ENCODE measurements at regions not wholly inside any gene's neighbourhood (a gene's known extent, or its start where the extent isn't known, plus 50 kb on each side); places are given as distances from the start of the nearest gene placed in this dataset.
"Not testable (repeated sequence)": the region's sequence is repeated elsewhere in the genome, so short reads cannot be mapped to it uniquely, and the experiment has no call there.

DNA sequence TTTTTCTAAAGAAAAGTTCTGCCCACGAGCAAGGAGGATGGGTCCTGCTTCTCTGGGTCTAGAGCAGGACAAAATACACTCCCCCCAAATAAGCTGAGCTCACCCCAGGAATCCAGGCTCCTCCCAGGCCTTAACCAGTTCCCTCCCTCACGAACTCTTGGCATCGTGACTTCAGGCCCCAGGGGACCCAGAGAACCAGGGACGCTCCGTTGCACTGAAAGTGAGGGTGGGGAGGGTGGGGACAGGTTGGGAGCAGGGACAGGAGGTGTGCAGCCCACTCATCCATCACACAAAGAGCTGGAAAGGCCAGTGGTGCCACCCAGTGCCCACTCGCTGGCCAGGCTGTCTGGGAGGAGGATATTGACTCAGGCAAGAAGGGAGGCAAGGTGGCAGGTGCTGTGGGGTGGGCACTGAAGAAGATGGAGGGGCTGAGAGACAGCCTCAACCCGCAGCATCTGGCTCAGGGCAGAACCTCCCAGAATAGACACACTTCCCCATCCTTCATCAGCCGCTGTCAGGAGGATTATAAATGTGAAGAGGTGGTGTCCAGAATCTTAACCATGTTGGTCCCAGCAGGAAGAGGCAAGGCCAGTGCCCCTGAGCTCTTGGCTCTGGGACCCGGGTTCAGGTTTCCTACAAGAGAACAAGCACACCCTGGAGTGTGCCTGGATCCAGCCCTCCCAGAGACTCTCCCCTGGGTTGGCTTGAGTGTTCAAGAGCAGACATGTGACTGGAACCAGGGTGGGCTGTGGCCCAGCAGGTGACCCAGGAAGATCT lies 67.9 kb upstream of the RPL38 start:
- DNase-seq (ENCODE audit: low read depth in 3 of 3) = no peak

DNA sequence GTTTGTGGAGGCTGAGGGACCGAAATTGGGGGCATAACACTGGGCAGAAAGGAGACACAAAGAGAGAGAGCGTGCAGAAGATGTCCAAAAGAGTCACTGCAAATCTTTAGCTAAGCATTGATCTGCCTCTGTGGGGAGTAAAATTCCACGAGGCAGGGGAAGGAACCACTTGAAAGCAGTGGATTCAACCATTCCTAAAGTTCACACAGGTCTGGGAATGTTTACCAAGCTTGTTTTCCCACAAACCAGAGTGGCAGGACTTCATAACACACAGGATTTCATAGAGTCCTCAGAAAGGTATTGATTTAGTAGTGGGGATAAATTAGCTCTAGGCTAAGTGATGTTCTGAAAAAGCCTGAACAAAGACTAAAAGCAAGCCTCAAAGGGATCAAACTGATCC lies 66.1 kb upstream of the RPL38 start:
- DNase-seq (ENCODE audit: low read depth in 3 of 3) = no peak

DNA sequence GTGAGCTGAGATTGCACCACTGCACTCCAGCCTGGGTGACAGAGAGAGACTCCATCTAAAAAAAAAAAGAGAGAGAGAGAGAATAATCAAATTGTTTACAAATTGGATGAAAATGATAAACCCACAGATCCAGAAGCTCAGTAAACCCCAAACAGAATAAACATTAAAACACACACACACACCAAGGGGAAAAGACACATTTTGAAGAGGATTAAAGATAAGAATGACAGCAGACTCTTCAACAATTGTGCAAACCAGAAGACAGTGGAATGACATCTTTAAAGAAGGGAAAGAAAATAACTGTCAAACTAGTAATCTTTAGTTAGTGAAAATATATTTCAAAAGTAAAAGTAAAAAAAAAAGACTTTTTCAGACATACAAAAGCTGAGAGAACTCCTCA lies 64.4 kb upstream of the RPL38 start:
- DNase-seq (ENCODE audit: low read depth in 3 of 3) = no peak

DNA sequence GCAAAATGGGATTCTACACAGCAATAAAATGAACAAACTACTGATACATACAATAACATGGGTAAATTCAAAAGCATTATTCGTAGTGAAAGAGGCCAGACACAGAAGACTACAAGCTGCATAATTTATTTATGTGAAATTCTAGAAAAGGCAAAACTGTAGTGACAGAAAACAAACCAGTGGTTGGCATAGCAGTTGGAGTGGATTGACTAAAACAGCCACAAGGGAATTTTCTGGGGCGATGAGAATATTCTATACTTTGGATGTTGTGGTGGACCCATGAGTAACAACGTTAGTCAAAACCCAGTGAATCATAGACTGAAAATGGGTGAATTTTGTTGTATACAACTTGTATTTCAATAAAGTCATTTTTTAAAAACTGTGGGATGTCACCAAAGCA lies 63.2 kb upstream of the RPL38 start:
- no peak for DNase-seq (ENCODE audit: low read depth in 3 of 3)

DNA sequence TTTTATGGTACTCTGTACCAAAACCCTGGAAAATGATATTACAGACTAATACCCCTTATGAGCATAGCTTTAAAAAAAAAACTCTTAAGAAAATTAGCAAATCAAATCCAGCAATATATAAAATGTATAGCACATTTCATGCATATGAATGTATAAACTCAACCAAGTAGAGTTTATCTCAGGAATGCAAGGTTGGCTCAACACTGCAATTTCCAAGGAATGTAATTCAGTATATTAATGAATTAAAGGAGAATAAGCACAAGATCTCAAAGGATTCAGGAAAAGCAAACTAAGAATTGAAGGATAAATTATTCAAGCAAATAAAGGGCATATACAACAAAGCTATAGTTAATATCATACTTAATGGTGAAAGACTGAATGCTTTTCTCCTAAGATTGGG lies 61.9 kb upstream of the RPL38 start:
- no peak for DNase-seq (ENCODE audit: low read depth in 3 of 3)

DNA sequence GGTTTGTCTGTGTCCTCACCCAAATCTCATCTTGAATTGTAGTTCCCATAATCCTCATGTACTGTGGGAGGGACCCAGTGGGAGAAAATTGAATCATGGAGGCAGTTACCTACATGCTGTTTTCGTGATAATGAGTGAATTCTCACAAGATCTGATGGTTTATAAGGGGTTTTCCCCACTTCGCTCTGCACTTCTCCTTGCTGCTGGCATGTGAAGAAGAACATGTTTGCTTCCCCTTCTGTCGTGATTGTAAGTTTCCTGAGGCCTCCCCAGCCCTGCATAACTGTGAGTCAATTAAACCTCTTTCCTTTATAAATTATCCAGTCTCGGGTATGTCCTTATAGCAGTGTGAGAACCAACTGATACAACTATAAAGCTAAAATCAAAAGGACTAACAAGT lies 60.2 kb upstream of the RPL38 start:
- not testable (repeated sequence) for DNase-seq (ENCODE audit: low read depth in 3 of 3)

DNA sequence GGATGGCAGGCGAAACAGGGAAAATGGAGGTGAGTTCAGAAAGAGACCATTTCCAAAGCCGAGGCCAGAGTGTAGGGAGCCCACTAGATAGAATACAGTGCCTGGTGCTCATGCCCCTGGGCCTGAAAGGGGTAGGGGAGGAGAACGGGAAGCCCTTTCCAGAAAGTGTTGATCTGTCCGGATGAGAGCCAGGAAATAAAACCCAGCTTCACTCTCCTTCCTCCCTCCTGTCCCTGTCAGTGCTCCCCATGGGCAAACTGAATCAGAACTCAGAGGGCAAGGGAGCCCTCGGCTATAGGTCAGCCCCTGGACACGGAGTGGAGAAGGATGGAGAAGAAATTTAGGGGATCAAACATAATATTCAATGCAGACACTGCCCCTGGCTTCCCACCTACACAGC lies 57.7 kb upstream of the RPL38 start:
- DNase-seq (ENCODE audit: low read depth in 3 of 3) = no peak

DNA sequence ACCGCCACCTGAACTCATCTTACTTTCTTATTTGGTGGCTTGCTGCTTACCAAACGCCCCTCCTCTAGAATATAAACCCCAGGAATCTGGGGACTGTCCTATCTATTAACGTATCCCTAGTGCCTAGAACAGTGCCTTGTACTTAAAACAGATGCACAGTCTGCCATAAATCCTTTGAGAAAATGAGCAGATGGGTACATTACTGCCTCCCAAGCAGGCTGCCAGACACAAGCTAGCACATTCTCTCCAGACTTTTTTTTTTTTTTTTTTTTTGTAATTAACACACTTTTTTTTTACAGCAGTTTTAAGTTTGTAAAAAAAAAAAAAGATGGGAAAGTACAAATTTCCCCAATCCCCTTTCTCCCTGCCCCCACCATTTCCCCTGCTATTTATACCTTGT lies 57.3 kb upstream of the RPL38 start:
- DNase-seq (ENCODE audit: low read depth in 3 of 3) = no peak

DNA sequence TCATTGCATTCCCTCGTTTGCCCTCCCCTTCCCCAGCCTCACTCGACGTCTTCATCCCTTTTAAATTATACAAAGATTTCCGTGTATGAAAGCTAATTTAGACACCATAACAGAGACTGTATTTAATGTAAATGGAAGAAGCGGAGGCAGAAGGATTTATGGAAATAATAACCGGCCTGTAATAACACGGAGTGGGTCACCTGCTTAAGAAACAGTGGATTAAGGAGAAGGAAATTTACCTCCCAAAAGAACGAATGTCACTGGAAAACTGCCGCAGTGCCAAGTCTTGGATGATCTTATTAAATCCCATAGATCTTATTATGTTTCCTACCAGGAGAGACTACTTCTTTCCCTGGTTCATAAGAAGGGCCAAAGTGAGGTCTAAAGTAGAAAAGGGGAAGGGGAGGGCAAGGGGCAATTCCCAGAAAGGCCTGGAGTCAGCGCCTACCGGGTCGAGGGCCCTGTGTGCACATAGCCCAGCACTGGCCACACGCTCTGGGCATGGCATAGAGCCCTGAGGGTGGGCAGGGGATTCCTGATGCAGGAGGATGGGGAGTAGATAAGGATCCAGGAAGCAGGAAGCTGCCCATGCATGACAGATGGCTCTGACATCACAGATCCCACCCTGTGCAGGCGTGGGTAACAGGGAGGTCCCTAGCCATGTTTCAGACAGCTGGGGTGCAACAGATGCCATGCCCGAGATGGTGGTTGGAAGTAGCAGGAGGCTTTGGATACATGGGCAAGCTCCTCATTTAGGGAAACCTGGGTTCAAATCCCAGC lies 56.2 kb upstream of the RPL38 start:
- no peak for DNase-seq (ENCODE audit: low read depth in 3 of 3)

DNA sequence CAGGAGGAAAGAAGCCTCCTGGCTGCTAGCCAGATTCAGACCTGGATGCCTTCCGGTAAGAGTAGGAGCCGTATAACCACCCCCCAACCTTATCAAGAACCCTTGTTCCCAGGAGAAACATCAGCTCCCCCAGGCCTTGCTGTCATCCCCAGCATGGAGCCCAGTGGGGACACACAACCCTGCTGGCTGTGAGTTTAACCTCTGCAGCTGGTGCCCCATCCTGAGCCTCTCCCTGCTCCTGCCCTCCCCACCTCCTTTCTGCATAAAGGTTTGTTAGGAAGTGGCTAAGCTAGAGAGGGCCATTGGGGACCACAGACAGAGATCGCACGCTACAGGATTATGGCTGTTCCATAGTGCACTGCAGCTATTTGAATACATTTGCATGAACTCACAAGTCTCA lies 55.5 kb upstream of the RPL38 start:
- no peak for DNase-seq (ENCODE audit: low read depth in 3 of 3)

DNA sequence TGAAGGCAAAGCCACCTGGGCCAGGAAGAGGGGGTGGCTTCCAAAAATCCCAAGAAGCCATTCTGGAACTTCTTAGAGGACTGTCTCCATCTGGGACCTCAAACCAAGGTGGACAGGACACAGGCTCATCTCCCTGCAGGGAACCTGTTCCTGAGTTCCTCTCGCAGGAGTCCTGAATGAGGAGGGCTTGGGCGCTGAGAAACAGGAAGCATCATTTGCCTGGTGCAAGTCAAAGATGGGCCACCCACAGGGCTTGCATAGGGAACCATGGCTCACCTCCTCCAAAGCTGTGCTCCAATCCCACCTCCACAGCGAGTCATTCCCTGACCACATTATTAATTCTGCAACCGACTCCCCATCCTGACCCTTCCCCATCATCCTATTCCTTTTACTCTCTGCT lies 55.0 kb upstream of the RPL38 start:
- no peak for DNase-seq (ENCODE audit: low read depth in 3 of 3)

DNA sequence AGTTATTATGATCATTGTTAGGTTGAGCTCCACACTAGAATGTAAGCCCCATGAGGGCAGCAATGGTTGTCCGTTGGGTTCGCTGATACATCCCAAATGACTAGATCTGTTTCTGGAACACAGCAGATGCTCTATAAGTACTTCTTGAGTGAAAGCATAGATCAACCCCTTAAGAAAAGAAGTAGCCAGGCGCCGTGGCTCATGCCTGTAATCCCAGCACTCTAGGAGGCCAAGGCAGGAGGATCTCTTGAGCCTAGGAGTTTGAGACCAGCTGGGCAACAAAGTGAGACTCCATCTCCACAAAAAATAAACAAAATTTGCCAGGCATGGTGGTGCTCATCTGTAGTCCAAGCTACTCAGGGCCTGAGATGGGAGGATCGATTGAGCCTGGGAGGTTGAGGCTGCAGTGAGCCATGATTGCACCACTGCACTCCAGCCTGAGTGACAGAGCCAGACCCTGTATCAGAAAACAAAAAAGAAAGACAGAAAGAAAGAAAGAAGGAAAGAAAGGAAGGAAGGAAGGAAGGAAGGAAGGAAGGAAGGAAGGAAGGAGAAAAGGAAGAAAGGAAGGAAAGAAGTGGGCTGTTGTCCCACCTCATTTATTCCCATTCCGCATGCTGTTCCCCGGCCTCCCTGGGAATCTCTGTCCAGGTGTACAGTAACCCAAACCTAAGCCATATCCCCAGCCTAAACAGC lies 54.4 kb upstream of the RPL38 start:
- DNase-seq (ENCODE audit: low read depth in 3 of 3) = no peak

DNA sequence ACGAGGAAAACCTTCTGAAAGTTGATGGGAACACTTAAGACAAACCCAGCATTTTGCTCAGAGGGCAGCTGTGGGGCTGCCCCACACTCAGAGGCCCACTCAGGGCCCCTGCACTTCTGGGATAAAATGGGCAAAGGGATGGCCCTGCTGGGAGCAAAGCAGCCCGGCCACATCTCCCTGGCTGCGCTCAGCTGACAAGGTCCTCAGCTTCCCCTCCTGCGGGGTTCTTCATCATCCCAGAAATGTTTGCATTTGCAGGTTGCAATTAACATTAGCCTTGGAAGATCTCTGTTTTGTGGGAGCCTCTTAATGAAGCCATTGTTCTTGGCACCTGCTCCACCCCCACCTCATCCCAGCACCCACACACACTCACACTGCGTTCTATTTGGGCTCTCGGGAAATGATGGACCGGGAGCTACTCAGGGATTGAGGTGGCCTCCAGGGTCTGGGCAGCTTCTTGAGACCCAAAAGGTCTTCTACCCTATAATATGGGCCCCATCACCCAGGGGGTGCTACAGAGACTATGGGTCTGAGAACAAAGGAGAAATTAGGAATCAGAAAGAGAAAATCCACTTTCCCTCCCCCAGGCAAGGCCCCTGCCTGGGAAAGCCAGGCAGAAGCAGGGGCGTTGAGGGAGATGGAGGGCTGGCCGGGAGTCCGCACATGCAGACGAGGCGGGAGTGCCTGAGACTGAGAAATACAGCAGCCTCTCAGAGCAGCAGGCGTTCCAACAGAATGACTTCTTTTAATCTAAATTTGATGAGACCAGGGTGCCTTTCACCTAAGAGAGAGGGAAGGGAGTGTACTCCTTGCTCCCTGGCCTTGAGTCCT lies 53.7 kb upstream of the RPL38 start:
- DNase-seq (ENCODE audit: low read depth in 3 of 3) = no peak

DNA sequence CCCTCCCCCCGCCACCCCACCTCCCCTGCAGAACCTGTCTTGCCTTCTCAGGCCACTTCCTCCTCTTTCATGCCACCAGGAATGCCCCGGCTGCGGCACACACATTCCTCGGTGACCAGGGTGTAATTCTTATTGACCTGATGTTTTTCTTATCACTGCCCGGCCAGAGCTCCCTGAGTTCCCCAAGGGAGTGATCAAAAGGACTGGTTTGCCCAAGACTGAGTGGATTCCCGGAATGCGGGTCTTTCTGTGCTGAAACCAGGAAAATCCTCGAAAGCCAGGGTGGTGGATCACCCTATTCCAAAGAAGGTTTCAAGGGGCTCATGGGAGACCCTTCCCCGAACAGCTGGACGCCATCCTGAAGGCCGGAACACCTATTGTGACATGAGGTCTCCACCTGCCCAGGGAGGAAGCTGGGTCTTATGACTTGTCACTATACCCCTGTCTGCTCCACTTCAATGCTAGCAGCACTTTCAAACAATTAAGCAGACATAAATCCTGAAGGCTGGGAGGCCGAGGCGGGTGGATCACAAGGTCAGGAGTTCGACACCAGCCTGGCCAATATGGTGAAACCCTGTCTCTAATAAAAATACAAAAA lies 53.0 kb upstream of the RPL38 start:
- no peak for DNase-seq (ENCODE audit: low read depth in 3 of 3)

DNA sequence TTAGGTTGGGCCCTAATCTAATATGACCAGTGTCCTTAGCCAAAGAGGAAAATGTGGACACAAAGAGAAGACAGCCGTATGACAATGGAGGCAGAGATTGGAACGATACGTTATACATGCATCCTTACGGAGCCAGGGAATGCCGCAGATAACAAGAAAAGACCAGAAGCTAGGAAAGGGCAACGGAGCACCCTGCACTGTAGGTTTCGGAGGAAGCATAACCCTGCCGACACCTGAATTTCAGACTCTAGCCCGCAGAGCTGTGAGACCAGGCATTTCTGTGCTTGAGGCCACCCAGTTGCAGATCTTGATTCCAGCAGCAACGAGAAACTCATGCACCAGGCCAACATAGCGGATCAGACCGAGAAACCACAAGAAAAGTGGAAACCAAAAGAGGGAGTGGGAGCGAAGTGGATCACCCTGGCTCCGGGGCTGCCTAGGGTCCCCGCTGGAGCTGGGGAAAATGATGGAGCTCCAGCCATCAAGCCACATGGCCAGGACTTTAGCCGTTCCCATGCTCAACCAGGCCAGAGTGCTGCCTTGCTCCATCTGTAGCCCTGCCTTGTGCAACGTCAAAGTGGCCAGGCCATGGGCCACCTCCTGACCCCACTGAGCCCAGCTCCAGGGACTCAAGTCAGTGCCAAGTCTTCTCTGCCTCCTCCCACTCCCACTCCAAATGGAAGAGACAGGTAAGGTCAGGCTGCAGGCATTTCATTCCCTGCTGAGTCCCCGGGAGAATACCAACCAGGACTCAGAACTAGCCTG lies 51.7 kb upstream of the RPL38 start:
- DNase-seq (ENCODE audit: low read depth in 3 of 3) = no peak

DNA sequence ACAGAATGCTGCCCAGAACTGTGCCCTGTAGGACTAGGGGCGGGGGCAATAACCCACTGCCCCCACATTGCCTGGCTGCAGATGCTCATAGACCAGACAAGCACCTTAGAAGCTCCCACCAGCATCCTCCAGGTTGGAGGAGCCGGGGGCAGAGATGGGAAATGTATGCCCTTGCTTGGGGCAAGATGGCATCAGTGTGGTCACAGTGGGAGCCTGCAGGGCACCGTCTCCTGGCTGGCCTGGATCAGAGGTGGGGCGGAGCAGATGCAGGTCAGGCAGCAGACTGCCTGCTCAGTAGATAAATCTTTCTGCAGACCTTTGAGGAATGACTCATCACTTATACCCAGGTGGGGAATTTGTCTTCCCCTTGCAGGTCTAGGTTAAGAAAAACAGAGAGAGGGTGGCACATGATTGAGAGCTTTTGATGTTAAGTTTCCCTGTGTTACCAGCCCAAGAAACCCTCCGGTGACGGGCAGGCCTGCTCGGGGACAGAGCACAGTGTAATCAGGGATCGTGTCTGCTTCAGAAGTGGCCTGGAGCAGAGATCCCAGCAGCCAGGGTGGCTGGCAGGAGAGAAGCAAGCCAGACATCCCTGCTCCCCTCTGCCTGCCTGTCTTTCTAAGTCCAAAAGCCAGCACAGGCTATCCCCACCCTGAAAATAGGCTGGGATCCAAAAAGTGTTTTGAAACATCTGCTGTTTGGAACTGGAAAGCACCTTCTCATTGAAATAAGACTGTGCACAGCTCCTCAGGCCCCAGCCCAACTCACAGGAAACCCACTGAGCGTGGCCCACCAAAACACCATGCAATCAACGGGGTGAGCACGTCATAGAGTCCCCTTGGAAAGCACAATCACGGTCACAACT lies 50.7 kb upstream of the RPL38 start:
- DNase-seq (ENCODE audit: low read depth in 3 of 3) = no peak

DNA sequence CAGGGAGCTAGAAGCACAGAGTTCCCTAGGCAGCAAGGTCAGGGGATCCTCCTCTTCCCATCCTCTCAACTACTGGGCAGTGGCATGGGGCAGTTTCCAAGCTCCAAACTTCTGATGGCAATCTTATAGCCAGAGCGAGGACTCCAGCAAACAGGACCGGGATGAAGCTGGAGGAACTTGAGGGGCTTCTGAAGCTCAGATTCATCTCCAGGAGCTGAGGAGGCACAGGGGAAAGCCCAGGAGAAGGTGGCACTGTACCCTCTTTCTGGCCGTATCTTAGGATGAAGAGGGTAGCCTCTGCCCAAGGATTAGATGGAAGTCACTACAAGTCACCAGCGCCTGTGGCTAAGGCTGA lies 50.0 kb upstream of the RPL38 start:
- no peak for DNase-seq (ENCODE audit: low read depth in 3 of 3)
